K562 (cell line): ENCODE measurements at regions not wholly inside any gene's neighbourhood (a gene's known extent, or its start where the extent isn't known, plus 50 kb on each side); places are given as distances from the start of the nearest gene placed in this dataset.

Source experiments
- ATAC-seq: fragments of 200-7000 bp; cut with Tn5 transposase; 3 replicates; pipeline ENCODE4 v1.9.1; 2020; ENCODE audit warnings: moderate library complexity
- BruUV-seq: library from RNA; stranded (reverse); fragments of 400-500 nt; replicated peaks from 2 replicates; lab custom pipeline; 2021; lab: Mats Ljungman, UMichigan
- CTCF ChIA-PET: fragments of 300-600 bp; formaldehyde crosslinking; extraction: SDS; loops from one replicate; lab custom pipeline; 2021; ENCODE audit warnings: low intra/inter-chr PET ratio; lab: Yijun Ruan, JAX
- POLR2A ChIA-PET: fragments of 300-600, 350-650 bp; sonication (Branson Sonifier 250); formaldehyde crosslinking; extraction: SDS; loops from one replicate; lab custom pipeline; 2021; ENCODE audit warnings: antibody characterized with exemption, inconsistent platforms; lab: Yijun Ruan, JAX
- DNase-seq, 4 experiments: peaks; one replicate each; pipeline versions ENCODE4 v3.0.0 to v3.0.0-alpha.2; 2011 to 2018; ENCODE audit warnings: low spot score in 3 of 4, mixed read lengths in 3 of 4; ENCODE audit errors: extremely low read depth in 1 of 4
- FAIRE-seq: peaks from 2 replicates; lab custom pipeline; 2011; peaks lifted over from hg19 to GRCh38; lab: Jason Lieb, UNC
- H2AFZ ChIP-seq: 2 replicates; pipeline ENCODE4 v1.6.0; 2011; ENCODE audit warnings: low read depth, low read length, control low read depth, inconsistent platforms
- H3K27ac ChIP-seq: fragments of 200-600 bp; 3 replicates; pipeline ENCODE4 v1.8.0; 2011; ENCODE audit warnings: low read depth, mild to moderate bottlenecking, control low read depth, inconsistent platforms, low read length, moderate library complexity, mixed read lengths; ENCODE audit errors: extremely low read depth
- H3K27me3 ChIP-seq, 2 experiments: fragments of 300-600 bp in 1 of 2; 2 replicates in 1 of 2; 3 replicates in 1 of 2; pipeline versions ENCODE4 v1.6.0 to v1.8.0; 2011; ENCODE audit warnings: inconsistent platforms in 2 of 2, low read length in 2 of 2, mild to moderate bottlenecking in 1 of 2, mixed read lengths in 1 of 2, moderate library complexity in 1 of 2; ENCODE audit not compliant: control insufficient read depth in 2 of 2, insufficient read depth in 2 of 2
- H3K36me3 ChIP-seq: fragments of 300-600 bp; 3 replicates; pipeline ENCODE4 v1.8.0; 2011; ENCODE audit warnings: mild to moderate bottlenecking, low read length, inconsistent platforms; ENCODE audit not compliant: control insufficient read depth, insufficient read depth
- H3K4me1 ChIP-seq, 2 experiments: fragments of 200-600 bp in 1 of 2; replicated peaks in 1 of 2; 2 replicates in 1 of 2; 3 replicates in 1 of 2; pipeline versions ENCODE4 v1.5.1 to v1.8.0; 2011; ENCODE audit warnings: inconsistent platforms in 2 of 2, low read length in 2 of 2, mild to moderate bottlenecking in 1 of 2, mixed read lengths in 1 of 2, moderate library complexity in 1 of 2; ENCODE audit not compliant: control insufficient read depth in 2 of 2, insufficient read depth in 2 of 2
- H3K4me2 ChIP-seq: 2 replicates; pipeline ENCODE4 v1.6.1; 2011; ENCODE audit warnings: low read length, control low read depth, inconsistent platforms, mixed read lengths; ENCODE audit not compliant: insufficient read depth
- H3K4me3 ChIP-seq: fragments of 200-600 bp; sonication (generic), shearing (Covaris generic); 2 replicates; pipeline ENCODE4 v1.5.1; 2016; ENCODE audit warnings: control low read depth, inconsistent platforms
- H3K79me2 ChIP-seq: fragments of 200-600 bp; 3 replicates; pipeline ENCODE4 v1.8.0; 2011; ENCODE audit warnings: low read length, inconsistent platforms; ENCODE audit not compliant: control insufficient read depth, insufficient read depth
- H3K9ac ChIP-seq, 2 experiments: 2 replicates each; pipeline versions ENCODE4 v1.6.0 to v1.6.1; 2011; ENCODE audit warnings: low read depth in 2 of 2, low read length in 2 of 2, control low read depth in 1 of 2, inconsistent platforms in 1 of 2, mild to moderate bottlenecking in 1 of 2, mixed read lengths in 1 of 2; ENCODE audit not compliant: insufficient read depth in 1 of 2
- H3K9me1 ChIP-seq: one replicate; pipeline ENCODE4 v1.6.0; 2011; ENCODE audit warnings: inconsistent platforms, mild to moderate bottlenecking, low read length, moderate library complexity; ENCODE audit not compliant: control insufficient read depth, insufficient read depth
- H3K9me3 ChIP-seq: replicated peaks from 2 replicates; pipeline ENCODE4 v1.5.1; 2011; ENCODE audit warnings: low read depth, low read length, inconsistent platforms; ENCODE audit not compliant: control insufficient read depth, insufficient read depth
- H4K20me1 ChIP-seq: replicated peaks from 2 replicates; pipeline ENCODE4 v1.6.1; 2011; ENCODE audit warnings: low read length, inconsistent platforms, mixed read lengths; ENCODE audit not compliant: control insufficient read depth, insufficient read depth
- C11orf30 ChIP-seq: fragments of 450-650 bp; IDR thresholded peaks from 2 replicates; pipeline ENCODE4 v1.6.1; 2016; ENCODE audit warnings: low read depth, mild to moderate bottlenecking
- CAMTA2 ChIP-seq: fragments of 250-450 bp; sonication (Bioruptor Pico); conservative IDR thresholded peaks from 2 replicates; pipeline ENCODE4 v1.5.1; 2022
- FOXM1 ChIP-seq, 2 experiments: fragments of 450-650 bp in 1 of 2; sonication (generic) in 1 of 2; formaldehyde crosslinking in 1 of 2; IDR thresholded peaks; 2 replicates each; pipeline versions ENCODE4 v1.6.1 to v1.9.0; 2017 to 2022; ENCODE audit warnings: low read depth in 2 of 2, mild to moderate bottlenecking in 2 of 2, missing genetic modification reagents in 1 of 2, moderate library complexity in 1 of 2
- GATAD2B ChIP-seq: fragments of 450-650 bp; IDR thresholded peaks from 2 replicates; pipeline ENCODE4 v1.6.1; 2017; ENCODE audit warnings: mild to moderate bottlenecking, borderline replicate concordance
- MAFF ChIP-seq: IDR thresholded peaks from 2 replicates; pipeline ENCODE4 v1.6.1; 2012; ENCODE audit warnings: low read length, improper control_type of control experiment
- MAFG ChIP-seq: fragments of 450-650 bp; conservative IDR thresholded peaks from 2 replicates; pipeline ENCODE4 v1.6.1; 2016; ENCODE audit warnings: missing genetic modification characterization, missing compliant biosample characterization
- NCOA1 ChIP-seq: fragments of 450-650 bp; IDR thresholded peaks from 2 replicates; pipeline ENCODE4 v1.6.1; 2016; ENCODE audit warnings: low read depth
- NCOA2 ChIP-seq, 2 experiments: fragments of 450-650 bp; IDR thresholded peaks; 2 replicates each; pipeline ENCODE4 v1.6.1; 2018; ENCODE audit warnings: mild to moderate bottlenecking in 2 of 2, moderate library complexity in 1 of 2; ENCODE audit not compliant: partially characterized antibody in 2 of 2
- POLR3G ChIP-seq: IDR thresholded peaks from 2 replicates; pipeline ENCODE4 v1.6.1; 2011; ENCODE audit not compliant: insufficient read length, insufficient replicate concordance; ENCODE audit errors: extremely low read depth
- PTBP1 ChIP-seq: fragments of 200-400 bp; formaldehyde crosslinking; IDR thresholded peaks from 2 replicates; pipeline ENCODE4 v1.6.1; 2017; ENCODE audit warnings: low read depth, low read length
- TAF7 ChIP-seq: fragments of 450-650 bp; IDR thresholded peaks from 2 replicates; pipeline ENCODE4 v1.6.1; 2016; ENCODE audit warnings: missing genetic modification characterization, missing compliant biosample characterization
- TEAD1 ChIP-seq, 2 experiments: fragments of 450-650 bp in 1 of 2; sonication (generic) in 1 of 2; formaldehyde crosslinking; IDR thresholded peaks; 2 replicates each; pipeline versions ENCODE4 v1.4.0 to v1.8.0; 2020 to 2022; ENCODE audit warnings: mild to moderate bottlenecking in 2 of 2, missing genetic modification reagents in 1 of 2
- TEAD2 ChIP-seq: fragments of 450-650 bp; IDR thresholded peaks from 2 replicates; pipeline ENCODE4 v1.6.1; 2016; ENCODE audit warnings: missing genetic modification characterization, control low read depth, missing compliant biosample characterization
- ZNF121 ChIP-seq: sonication (generic); formaldehyde crosslinking; conservative IDR thresholded peaks from 2 replicates; pipeline ENCODE4 v1.8.0; 2022; ENCODE audit warnings: missing genetic modification reagents
- ZNF408 ChIP-seq: fragments of 250-450 bp; sonication (Bioruptor Pico); IDR thresholded peaks from 2 replicates; pipeline ENCODE4 v1.4.0; 2020; ENCODE audit warnings: low read depth, mild to moderate bottlenecking, moderate library complexity
- ZNF41 ChIP-seq: fragments of 250-450 bp; sonication (Bioruptor Pico); conservative IDR thresholded peaks from 2 replicates; pipeline ENCODE4 v1.4.0; 2020; ENCODE audit warnings: mild to moderate bottlenecking
- ZNF551 ChIP-seq: fragments of 250-450 bp; sonication (Bioruptor Pico); IDR thresholded peaks from 2 replicates; pipeline ENCODE4 v1.5.0; 2021; ENCODE audit warnings: mild to moderate bottlenecking, moderate library complexity
- WGBS: fragments of 100-300 bp; shearing (Covaris generic); methylation state at CpG from one replicate; pipeline ENCODE4 v1.1.6; 2016; ENCODE audit warnings: low coverage, mixed read lengths; ENCODE audit not compliant: insufficient coverage; ENCODE audit errors: missing lambda C conversion rate; 5-methylcytosine and 5-hydroxymethylcytosine counted together
- in situ Hi-C: fragments of 300-500 bp; cut with MboI; formaldehyde crosslinking; loops from 4 replicates; pipeline ENCODE4 v1.15.0; 2018; ENCODE audit warnings: inconsistent platforms, mixed read lengths
- intact Hi-C: fragments of 100-400 bp; cut with micrococcal nuclease; formaldehyde crosslinking; loops from 2 replicates; pipeline ENCODE4 v1.14.2; 2022
- TF ChIP-seq, protein P1 (sequence below): fragments of 250-450 bp; sonication (Bioruptor Pico); IDR thresholded peaks from 2 replicates; pipeline ENCODE4 v1.4.0; 2020; ENCODE audit warnings: mild to moderate bottlenecking
- TF ChIP-seq, protein P2 (sequence below): sonication (generic); formaldehyde crosslinking; IDR thresholded peaks from 2 replicates; pipeline ENCODE4 v1.5.0; 2020; ENCODE audit warnings: missing genetic modification reagents

DNA sequence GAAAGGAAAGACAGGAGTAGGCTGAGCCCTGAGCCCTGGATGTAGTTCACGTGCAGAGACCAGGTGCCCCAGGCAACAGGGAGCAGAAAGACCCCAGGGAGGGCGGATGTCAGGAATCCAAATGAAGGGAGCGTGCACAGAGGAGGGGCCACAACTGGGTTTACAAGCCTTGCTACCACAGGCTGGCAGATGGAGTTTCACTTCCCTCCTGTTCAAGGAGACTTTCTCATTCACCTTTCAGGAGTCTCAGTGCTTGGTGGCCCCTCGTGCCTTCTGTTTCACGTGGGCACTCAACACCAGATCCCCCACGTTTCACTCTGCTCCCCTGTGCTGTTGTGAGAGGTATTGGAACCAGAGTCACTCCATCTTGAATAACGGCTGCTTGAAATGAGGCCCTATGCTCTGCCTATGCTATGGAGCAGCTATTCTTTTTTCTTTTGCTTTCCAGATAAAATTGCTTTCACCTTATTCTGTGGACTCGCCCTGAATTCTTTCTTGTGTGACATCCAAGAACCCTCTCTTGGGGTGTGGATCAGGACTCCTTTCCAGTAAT lies 601.4 kb upstream of the IGFBP3 start (continued):
- TF ChIP-seq, protein P1, sequence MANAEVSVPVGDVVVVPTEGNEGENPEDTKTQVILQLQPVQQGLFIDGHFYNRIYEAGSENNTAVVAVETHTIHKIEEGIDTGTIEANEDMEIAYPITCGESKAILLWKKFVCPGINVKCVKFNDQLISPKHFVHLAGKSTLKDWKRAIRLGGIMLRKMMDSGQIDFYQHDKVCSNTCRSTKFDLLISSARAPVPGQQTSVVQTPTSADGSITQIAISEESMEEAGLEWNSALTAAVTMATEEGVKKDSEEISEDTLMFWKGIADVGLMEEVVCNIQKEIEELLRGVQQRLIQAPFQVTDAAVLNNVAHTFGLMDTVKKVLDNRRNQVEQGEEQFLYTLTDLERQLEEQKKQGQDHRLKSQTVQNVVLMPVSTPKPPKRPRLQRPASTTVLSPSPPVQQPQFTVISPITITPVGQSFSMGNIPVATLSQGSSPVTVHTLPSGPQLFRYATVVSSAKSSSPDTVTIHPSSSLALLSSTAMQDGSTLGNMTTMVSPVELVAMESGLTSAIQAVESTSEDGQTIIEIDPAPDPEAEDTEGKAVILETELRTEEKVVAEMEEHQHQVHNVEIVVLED = no peak
- TF ChIP-seq, protein P2, sequence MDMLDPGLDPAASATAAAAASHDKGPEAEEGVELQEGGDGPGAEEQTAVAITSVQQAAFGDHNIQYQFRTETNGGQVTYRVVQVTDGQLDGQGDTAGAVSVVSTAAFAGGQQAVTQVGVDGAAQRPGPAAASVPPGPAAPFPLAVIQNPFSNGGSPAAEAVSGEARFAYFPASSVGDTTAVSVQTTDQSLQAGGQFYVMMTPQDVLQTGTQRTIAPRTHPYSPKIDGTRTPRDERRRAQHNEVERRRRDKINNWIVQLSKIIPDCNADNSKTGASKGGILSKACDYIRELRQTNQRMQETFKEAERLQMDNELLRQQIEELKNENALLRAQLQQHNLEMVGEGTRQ (CRISPR knock-in tag) = no peak
- TF ChIP-seq ZNF551 (CRISPR knock-in tag) (no peak), TAF7 (tag) (no peak), FOXM1 (IDR thresholded peaks at IDR 0.05; ENCODE audit: low read depth) (no peak), FOXM1 (CRISPR knock-in tag; IDR thresholded peaks at IDR 0.05; ENCODE audit: low read depth) (no peak), NCOA2 (IDR thresholded peaks at IDR 0.05; ENCODE audit: partially characterized antibody in 2 of 2) (no peak), POLR3G (no peak)

DNA sequence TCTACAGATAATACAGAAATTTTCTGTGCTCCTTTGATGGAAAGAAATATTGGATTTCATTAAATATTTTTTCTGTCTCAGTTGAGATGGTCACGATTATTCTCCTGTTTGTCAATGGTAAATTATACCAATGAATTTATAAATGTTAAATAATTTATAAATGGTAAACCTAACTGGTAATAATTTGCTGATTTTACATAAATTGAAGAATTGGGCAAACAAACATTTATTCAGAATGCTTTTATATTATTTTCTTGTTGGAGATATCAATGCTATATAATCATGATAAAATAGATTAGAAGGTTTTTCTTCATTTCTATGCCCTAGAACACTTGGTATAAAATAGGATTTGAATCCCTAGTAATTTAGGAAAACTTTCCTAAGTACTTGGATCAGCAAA lies 597.6 kb upstream of the IGFBP3 start:
- no peak overlapping the region for H2AFZ ChIP-seq
- no peaks in the 10 kb centered on the region for H3K36me3 ChIP-seq
- H3K4me3 ChIP-seq = no peak overlapping the region
- BruUV-seq = no TSS peak
- H3K79me2 ChIP-seq = no peaks in the 10 kb centered on the region
- ATAC-seq (no peak), FAIRE-seq (no peak), DNase-seq (no peak)
- H3K27me3 ChIP-seq = no peaks in the 10 kb centered on the region
- WGBS = 0% methylated on average over 1 of the region's 1 CpG
- in situ Hi-C loops = no loop called here
- H3K4me2 ChIP-seq = no peak overlapping the region
- no peak overlapping the region for H3K9ac ChIP-seq
- ChIA-PET POLR2A (no interaction called here), CTCF (no interaction called here)
- H3K27ac ChIP-seq = no peak overlapping the region
- intact Hi-C loops = no loop called here
- no peaks in the 10 kb centered on the region for H4K20me1 ChIP-seq
- H3K9me1 ChIP-seq = no peaks in the 10 kb centered on the region
- no peaks in the 10 kb centered on the region for H3K9me3 ChIP-seq
- no peaks in the 10 kb centered on the region for H3K4me1 ChIP-seq
- peak; percentile 47; the same call in 1 of the 2 replicates for TF ChIP-seq MAFG
- TF ChIP-seq TEAD2 = no peak
- no peak for TF ChIP-seq ZNF121 (CRISPR knock-in tag)
- no peak for TF ChIP-seq ZNF408 (CRISPR knock-in tag)
- TF ChIP-seq ZNF41 (CRISPR knock-in tag) = no peak
- TF ChIP-seq GATAD2B = no peak
- no peak for TF ChIP-seq PTBP1
- TF ChIP-seq TEAD1 (CRISPR knock-in tag; IDR thresholded peaks at IDR 0.05) = no peak
- peak; percentile 17; the same call in 1 of the 2 replicates for TF ChIP-seq MAFF
- no peak for TF ChIP-seq NCOA1
- peak; percentile 59 for TF ChIP-seq C11orf30
- no peak for TF ChIP-seq CAMTA2 (CRISPR knock-in tag)
